Keratinocyte (primary cell): ENCODE measurements at regions not wholly inside any gene's neighbourhood (a gene's known extent, or its start where the extent isn't known, plus 50 kb on each side); places are given as distances from the start of the nearest gene placed in this dataset.

Source experiments
- DNase-seq: peaks from one replicate; pipeline ENCODE4 v3.0.0-alpha.2; 2011; ENCODE audit warnings: low read depth, missing footprints, low spot score
- FAIRE-seq: peaks from 2 replicates; lab custom pipeline; 2011; peaks lifted over from hg19 to GRCh38; lab: Jason Lieb, UNC
- H2AFZ ChIP-seq: 2 replicates; pipeline ENCODE4 v1.6.0; 2012; ENCODE audit warnings: low read length, control low read depth, inconsistent platforms; ENCODE audit not compliant: control insufficient read depth
- H3K27ac ChIP-seq: 2 replicates; pipeline ENCODE4 v1.5.1; 2011; ENCODE audit warnings: low read length; ENCODE audit not compliant: control insufficient read depth, insufficient read depth
- H3K27me3 ChIP-seq: 3 replicates; pipeline ENCODE4 v1.6.0; 2011; ENCODE audit warnings: low read length; ENCODE audit not compliant: control insufficient read depth, insufficient read depth; ENCODE audit errors: extremely low read depth
- H3K36me3 ChIP-seq, 2 experiments: 2 replicates in 1 of 2; 3 replicates in 1 of 2; pipeline ENCODE4 v1.5.1; 2011; ENCODE audit warnings: low read length in 2 of 2, mild to moderate bottlenecking in 1 of 2; ENCODE audit not compliant: control insufficient read depth in 2 of 2, insufficient read depth in 2 of 2; ENCODE audit errors: extremely low read depth in 1 of 2
- H3K4me1 ChIP-seq: 3 replicates; pipeline ENCODE4 v1.5.1; 2011; ENCODE audit warnings: low read length; ENCODE audit not compliant: control insufficient read depth, insufficient read depth; ENCODE audit errors: extremely low read depth
- H3K4me2 ChIP-seq: 3 replicates; pipeline ENCODE4 v1.6.0; 2011; ENCODE audit warnings: low read depth, low read length; ENCODE audit not compliant: control insufficient read depth, insufficient read depth; ENCODE audit errors: extremely low read depth
- H3K4me3 ChIP-seq, 3 experiments: fragments of 200-600 bp in 1 of 3; sonication (generic) in 1 of 3; 2 replicates in 2 of 3; 3 replicates in 1 of 3; pipeline ENCODE4 v1.5.1; 2011 to 2016; ENCODE audit warnings: low read length in 3 of 3, mild to moderate bottlenecking in 3 of 3, control low read depth in 2 of 3, inconsistent platforms in 1 of 3, low read depth in 1 of 3, mixed read lengths in 1 of 3, mixed run types in 1 of 3, moderate library complexity in 1 of 3; ENCODE audit not compliant: control insufficient read depth in 2 of 3, insufficient read depth in 2 of 3; ENCODE audit errors: extremely low read depth in 1 of 3
- H3K79me2 ChIP-seq: 2 replicates; pipeline ENCODE4 v1.6.0; 2012; ENCODE audit warnings: low read length; ENCODE audit not compliant: control insufficient read depth, insufficient read depth
- H3K9ac ChIP-seq: 3 replicates; pipeline ENCODE4 v1.6.0; 2011; ENCODE audit warnings: low read length; ENCODE audit not compliant: control insufficient read depth, insufficient read depth; ENCODE audit errors: extremely low read depth
- H3K9me1 ChIP-seq: 3 replicates; pipeline ENCODE4 v1.6.0; 2011; ENCODE audit warnings: low read length; ENCODE audit not compliant: control insufficient read depth, insufficient read depth; ENCODE audit errors: extremely low read depth
- H3K9me3 ChIP-seq: 2 replicates; pipeline ENCODE4 v1.5.1; 2012; ENCODE audit warnings: low read depth, low read length; ENCODE audit not compliant: control insufficient read depth
- H4K20me1 ChIP-seq: 3 replicates; pipeline ENCODE4 v1.6.0; 2011; ENCODE audit warnings: low read length; ENCODE audit not compliant: control insufficient read depth, insufficient read depth; ENCODE audit errors: extremely low read depth
- CTCF ChIP-seq, 3 experiments: IDR thresholded peaks in 1 of 3; conservative IDR thresholded peaks in 1 of 3; optimal IDR thresholded peaks in 1 of 3; 2 replicates in 2 of 3; 3 replicates in 1 of 3; pipeline versions ENCODE3 to v1.5.1; 2011; ENCODE audit warnings: low read length in 3 of 3, mild to moderate bottlenecking in 3 of 3, moderate library complexity in 2 of 3, control low read depth in 1 of 3, inconsistent platforms in 1 of 3; ENCODE audit not compliant: insufficient read depth in 2 of 3; ENCODE audit errors: extremely low read depth in 1 of 3
- EZH2 ChIP-seq: IDR thresholded peaks from one replicate; pipeline ENCODE4 v1.6.1; 2012; ENCODE audit warnings: inconsistent platforms, mild to moderate bottlenecking, low read length, moderate library complexity
- dilution Hi-C: fragments of 300-500 bp; cut with MboI; formaldehyde crosslinking; loops from one replicate; pipeline ENCODE4 v1.7.0; 2020; ENCODE audit warnings: low sequenced_read_pairs; ENCODE audit not compliant: extremely low pct_ligation_motif_present

GRCh38 chr16:59605706-59606105 is 871.6 kb upstream of the GOT2 start:
- FAIRE-seq (no peak), DNase-seq (no peak)
- H2AFZ ChIP-seq: no peak overlapping the region
- TF ChIP-seq CTCF (optimal IDR thresholded peaks at IDR 0.05 in 1 of 3, IDR thresholded peaks at IDR 0.05 in 1 of 3, conservative IDR thresholded peaks at IDR 0.05 in 1 of 3; ENCODE audit: extremely low read depth in 1 of 3, insufficient read depth in 2 of 3, low read length in 3 of 3) (no peak), EZH2 (no peak)
- dilution Hi-C loops: no loop called here
- no peak overlapping the region for H3K9ac ChIP-seq
- H3K4me2 ChIP-seq: no peak overlapping the region
- no peaks in the 10 kb centered on the region for H3K27me3 ChIP-seq
- no peaks in the 10 kb centered on the region for H3K9me1 ChIP-seq
- no peaks in the 10 kb centered on the region for H3K36me3 ChIP-seq
- no peak overlapping the region for H3K4me3 ChIP-seq
- H4K20me1 ChIP-seq: no peaks in the 10 kb centered on the region
- no peaks in the 10 kb centered on the region for H3K9me3 ChIP-seq
- no peaks in the 10 kb centered on the region for H3K79me2 ChIP-seq
- H3K27ac ChIP-seq: no peak overlapping the region
- H3K4me1 ChIP-seq: no peaks in the 10 kb centered on the region

DNA sequence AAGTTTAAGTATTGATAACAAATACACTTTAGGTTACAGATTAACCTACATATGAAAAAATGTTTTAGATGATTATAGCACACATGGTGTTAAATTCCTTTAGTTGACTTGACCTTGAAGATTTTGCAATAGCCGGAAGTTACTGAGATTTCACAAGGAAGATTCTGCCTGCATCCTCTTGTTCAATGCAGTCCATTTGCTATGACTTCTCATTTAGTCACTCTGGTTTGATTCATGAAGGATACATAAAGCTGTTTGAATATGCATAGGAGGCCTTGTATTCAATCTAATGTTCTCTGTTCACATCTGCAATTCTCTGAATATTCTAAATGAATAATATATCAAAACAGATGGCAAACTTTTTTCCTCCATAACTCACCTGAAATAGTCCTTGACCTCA is 870.2 kb upstream of the GOT2 start:
- H3K9me1 ChIP-seq: no peaks in the 10 kb centered on the region
- no peaks in the 10 kb centered on the region for H3K36me3 ChIP-seq
- no peaks in the 10 kb centered on the region for H4K20me1 ChIP-seq
- H3K27ac ChIP-seq: no peak overlapping the region
- H3K4me3 ChIP-seq: no peak overlapping the region
- dilution Hi-C loops: no loop called here
- no peaks in the 10 kb centered on the region for H3K9me3 ChIP-seq
- H3K4me1 ChIP-seq: no peaks in the 10 kb centered on the region
- no peak overlapping the region for H2AFZ ChIP-seq
- DNase-seq: no peak
- no peak for TF ChIP-seq EZH2
- no peak for TF ChIP-seq CTCF (optimal IDR thresholded peaks at IDR 0.05 in 1 of 3, IDR thresholded peaks at IDR 0.05 in 1 of 3, conservative IDR thresholded peaks at IDR 0.05 in 1 of 3; ENCODE audit: extremely low read depth in 1 of 3, insufficient read depth in 2 of 3, low read length in 3 of 3)
- no peak overlapping the region for H3K9ac ChIP-seq
- no peaks in the 10 kb centered on the region for H3K27me3 ChIP-seq
- FAIRE-seq: no peak
- H3K79me2 ChIP-seq: no peaks in the 10 kb centered on the region
- H3K4me2 ChIP-seq: no peak overlapping the region
